ENCODE measurements at regions not wholly inside any gene's neighbourhood (a gene's known extent, or its start where the extent isn't known, plus 50 kb on each side); places are given as distances from the start of the nearest gene placed in this dataset.

DNA sequence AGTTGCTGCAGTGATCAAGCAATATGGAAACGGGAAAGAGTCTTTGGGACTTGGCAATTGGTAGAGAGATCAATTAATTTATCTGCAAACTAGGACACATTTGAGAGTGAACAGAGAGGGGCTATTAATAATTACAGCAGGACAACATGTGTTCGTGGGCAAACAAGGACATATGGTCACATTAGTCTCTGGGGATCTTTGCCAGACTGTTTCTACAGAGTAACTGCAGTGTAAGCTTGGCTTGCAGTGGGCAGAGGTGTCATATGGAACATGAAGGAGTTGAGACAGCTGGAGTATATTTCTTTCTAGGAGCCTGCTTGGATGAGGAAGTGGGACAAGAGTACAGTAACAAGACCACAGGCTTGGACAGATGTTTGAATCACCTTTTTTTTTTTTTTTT lies 232.1 kb upstream of the LYZL1 start:
- H3K4me1 ChIP-seq (ENCODE audit: control insufficient read depth in 1 of 2, insufficient read depth in 2 of 2, low read length in 2 of 2), result no peaks in the 10 kb centered on the region
- no peak overlapping the region for H3K4me3 ChIP-seq (replicated peaks in 1 of 2; ENCODE audit: low read depth in 1 of 2, low read length in 2 of 2)
- H4K20me1 ChIP-seq (ENCODE audit: insufficient read depth), result no peaks in the 10 kb centered on the region
- H3K9ac ChIP-seq (ENCODE audit: low read length), result no peak overlapping the region
- ChIA-PET CTCF (no interaction called here), RAD21 (ENCODE audit: low non-redundant PET in 1 of 2, low total read pairs in 2 of 2, uncharacterized antibody in 2 of 2, unreplicated experiment in 2 of 2) (no interaction called here), POLR2A (no interaction called here)
- intact Hi-C loops (cut with micrococcal nuclease), result no loop called here
- H3K9me2 ChIP-seq (ENCODE audit: insufficient read depth), result no peaks in the 10 kb centered on the region
- no peak overlapping the region for H3K27ac ChIP-seq (ENCODE audit: low read depth, low read length)
- no TSS peak for BruUV-seq (replicated peaks)
- peaks cover 4% of the 10 kb centered on the region; the same call in 1 of the 2 replicates for H3K27me3 ChIP-seq (ENCODE audit: insufficient read depth, low read length)
- no peaks in the 10 kb centered on the region for H3K9me3 ChIP-seq (ENCODE audit: control insufficient read depth in 1 of 2, insufficient read depth in 1 of 2, low read depth in 1 of 2, low read length in 2 of 2)
- no peak overlapping the region for H3K4me2 ChIP-seq (ENCODE audit: low read length)
- H3K79me2 ChIP-seq (ENCODE audit: insufficient read depth, low read length), result no peaks in the 10 kb centered on the region
- no peak overlapping the region for H2AFZ ChIP-seq (ENCODE audit: low read depth, low read length, poor library complexity, severe bottlenecking)
- ATAC-seq, result no peak
- DNase-seq (ENCODE audit: low read depth, low spot score), result no peak
- H3K36me3 ChIP-seq (ENCODE audit: control insufficient read depth in 1 of 2, insufficient read depth in 2 of 2, low read length in 2 of 2), result no peaks in the 10 kb centered on the region
- no peak for TF ChIP-seq RAD21 (IDR thresholded peaks at IDR 0.05; ENCODE audit: low read depth)
- TF ChIP-seq, protein P1, sequence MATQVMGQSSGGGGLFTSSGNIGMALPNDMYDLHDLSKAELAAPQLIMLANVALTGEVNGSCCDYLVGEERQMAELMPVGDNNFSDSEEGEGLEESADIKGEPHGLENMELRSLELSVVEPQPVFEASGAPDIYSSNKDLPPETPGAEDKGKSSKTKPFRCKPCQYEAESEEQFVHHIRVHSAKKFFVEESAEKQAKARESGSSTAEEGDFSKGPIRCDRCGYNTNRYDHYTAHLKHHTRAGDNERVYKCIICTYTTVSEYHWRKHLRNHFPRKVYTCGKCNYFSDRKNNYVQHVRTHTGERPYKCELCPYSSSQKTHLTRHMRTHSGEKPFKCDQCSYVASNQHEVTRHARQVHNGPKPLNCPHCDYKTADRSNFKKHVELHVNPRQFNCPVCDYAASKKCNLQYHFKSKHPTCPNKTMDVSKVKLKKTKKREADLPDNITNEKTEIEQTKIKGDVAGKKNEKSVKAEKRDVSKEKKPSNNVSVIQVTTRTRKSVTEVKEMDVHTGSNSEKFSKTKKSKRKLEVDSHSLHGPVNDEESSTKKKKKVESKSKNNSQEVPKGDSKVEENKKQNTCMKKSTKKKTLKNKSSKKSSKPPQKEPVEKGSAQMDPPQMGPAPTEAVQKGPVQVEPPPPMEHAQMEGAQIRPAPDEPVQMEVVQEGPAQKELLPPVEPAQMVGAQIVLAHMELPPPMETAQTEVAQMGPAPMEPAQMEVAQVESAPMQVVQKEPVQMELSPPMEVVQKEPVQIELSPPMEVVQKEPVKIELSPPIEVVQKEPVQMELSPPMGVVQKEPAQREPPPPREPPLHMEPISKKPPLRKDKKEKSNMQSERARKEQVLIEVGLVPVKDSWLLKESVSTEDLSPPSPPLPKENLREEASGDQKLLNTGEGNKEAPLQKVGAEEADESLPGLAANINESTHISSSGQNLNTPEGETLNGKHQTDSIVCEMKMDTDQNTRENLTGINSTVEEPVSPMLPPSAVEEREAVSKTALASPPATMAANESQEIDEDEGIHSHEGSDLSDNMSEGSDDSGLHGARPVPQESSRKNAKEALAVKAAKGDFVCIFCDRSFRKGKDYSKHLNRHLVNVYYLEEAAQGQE (IDR thresholded peaks at IDR 0.05; ENCODE audit: low read depth), result no peak
- TF ChIP-seq, protein P2, sequence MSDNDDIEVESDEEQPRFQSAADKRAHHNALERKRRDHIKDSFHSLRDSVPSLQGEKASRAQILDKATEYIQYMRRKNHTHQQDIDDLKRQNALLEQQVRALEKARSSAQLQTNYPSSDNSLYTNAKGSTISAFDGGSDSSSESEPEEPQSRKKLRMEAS (IDR thresholded peaks at IDR 0.05), result no peak
- TF ChIP-seq EGR1 (IDR thresholded peaks at IDR 0.05; ENCODE audit: low read depth), result no peak

GRCh38 chr10:29057822-29058331 lies 231.0 kb upstream of the LYZL1 start:
- H3K9me3 ChIP-seq (ENCODE audit: control insufficient read depth in 1 of 2, insufficient read depth in 1 of 2, low read depth in 1 of 2, low read length in 2 of 2), result no peaks in the 10 kb centered on the region
- POLR2A ChIA-PET, result no interaction called here
- no TSS peak for BruUV-seq (replicated peaks)
- intact Hi-C loops (cut with micrococcal nuclease), result no loop called here
- H3K79me2 ChIP-seq (ENCODE audit: insufficient read depth, low read length), result no peaks in the 10 kb centered on the region
- H2AFZ ChIP-seq (ENCODE audit: low read depth, low read length, poor library complexity, severe bottlenecking), result no peak overlapping the region
- no peaks in the 10 kb centered on the region for H3K36me3 ChIP-seq (ENCODE audit: control insufficient read depth in 1 of 2, insufficient read depth in 2 of 2, low read length in 2 of 2)
- peaks cover 4% of the 10 kb centered on the region; the same call in 1 of the 2 replicates for H3K27me3 ChIP-seq (ENCODE audit: insufficient read depth, low read length)
- no peak overlapping the region for H3K4me3 ChIP-seq (replicated peaks in 1 of 2; ENCODE audit: low read depth in 1 of 2, low read length in 2 of 2)
- no peak overlapping the region for H3K4me2 ChIP-seq (ENCODE audit: low read length)
- H3K4me1 ChIP-seq (ENCODE audit: control insufficient read depth in 1 of 2, insufficient read depth in 2 of 2, low read length in 2 of 2), result no peaks in the 10 kb centered on the region
- H3K27ac ChIP-seq (ENCODE audit: low read depth, low read length), result no peak overlapping the region
- no peak overlapping the region for H3K9ac ChIP-seq (ENCODE audit: low read length)
- CTCF ChIA-PET, result no interaction called here
- DNase-seq (ENCODE audit: low read depth, low spot score) (no peak), ATAC-seq (no peak)
- no peaks in the 10 kb centered on the region for H4K20me1 ChIP-seq (ENCODE audit: insufficient read depth)
- H3K9me2 ChIP-seq (ENCODE audit: insufficient read depth), result no peaks in the 10 kb centered on the region
- RAD21 ChIA-PET (ENCODE audit: low non-redundant PET in 1 of 2, low total read pairs in 2 of 2, uncharacterized antibody in 2 of 2, unreplicated experiment in 2 of 2), result no interaction called here
- TF ChIP-seq EZH2phosphoT487 (IDR thresholded peaks at IDR 0.05; ENCODE audit: borderline replicate concordance), result no peak
- TF ChIP-seq SRF (IDR thresholded peaks at IDR 0.05; ENCODE audit: low read depth), result no peak
- no peak for TF ChIP-seq RAD21 (IDR thresholded peaks at IDR 0.05; ENCODE audit: low read depth)
- TF ChIP-seq, protein P2 (IDR thresholded peaks at IDR 0.05), result no peak
- TF ChIP-seq FOSL1 (IDR thresholded peaks at IDR 0.05; ENCODE audit: low read depth), result no peak
- TF ChIP-seq ZNF274 (IDR thresholded peaks at IDR 0.05; ENCODE audit: low read depth, low read length), result no peak
- no peak for TF ChIP-seq TCF7L2 (IDR thresholded peaks at IDR 0.05; ENCODE audit: borderline replicate concordance, extremely low read depth, insufficient read depth, insufficient read length)
- no peak for TF ChIP-seq EGR1 (IDR thresholded peaks at IDR 0.05; ENCODE audit: low read depth)
- TF ChIP-seq SP1 (IDR thresholded peaks at IDR 0.05; ENCODE audit: low read depth), result no peak
- TF ChIP-seq, protein P1 (IDR thresholded peaks at IDR 0.05; ENCODE audit: low read depth), result no peak
- TF ChIP-seq SIN3A (IDR thresholded peaks at IDR 0.05; ENCODE audit: low read depth), result no peak
- TF ChIP-seq CBX3 (IDR thresholded peaks at IDR 0.05; ENCODE audit: low read depth), result no peak
- TF ChIP-seq EZH2 (IDR thresholded peaks at IDR 0.05), result no peak

All from HCT116 (cell line).